ENCODE measurements at regions not wholly inside any gene's neighbourhood (a gene's known extent, or its start where the extent isn't known, plus 50 kb on each side); places are given as distances from the start of the nearest gene placed in this dataset.
"Not testable (repeated sequence)": the region's sequence is repeated elsewhere in the genome, so short reads cannot be mapped to it uniquely, and the experiment has no call there.

GRCh38 chr7:67301667-67302066 is 305.0 kb downstream of the TYW1 start:
- no peak for DNase-seq

DNA sequence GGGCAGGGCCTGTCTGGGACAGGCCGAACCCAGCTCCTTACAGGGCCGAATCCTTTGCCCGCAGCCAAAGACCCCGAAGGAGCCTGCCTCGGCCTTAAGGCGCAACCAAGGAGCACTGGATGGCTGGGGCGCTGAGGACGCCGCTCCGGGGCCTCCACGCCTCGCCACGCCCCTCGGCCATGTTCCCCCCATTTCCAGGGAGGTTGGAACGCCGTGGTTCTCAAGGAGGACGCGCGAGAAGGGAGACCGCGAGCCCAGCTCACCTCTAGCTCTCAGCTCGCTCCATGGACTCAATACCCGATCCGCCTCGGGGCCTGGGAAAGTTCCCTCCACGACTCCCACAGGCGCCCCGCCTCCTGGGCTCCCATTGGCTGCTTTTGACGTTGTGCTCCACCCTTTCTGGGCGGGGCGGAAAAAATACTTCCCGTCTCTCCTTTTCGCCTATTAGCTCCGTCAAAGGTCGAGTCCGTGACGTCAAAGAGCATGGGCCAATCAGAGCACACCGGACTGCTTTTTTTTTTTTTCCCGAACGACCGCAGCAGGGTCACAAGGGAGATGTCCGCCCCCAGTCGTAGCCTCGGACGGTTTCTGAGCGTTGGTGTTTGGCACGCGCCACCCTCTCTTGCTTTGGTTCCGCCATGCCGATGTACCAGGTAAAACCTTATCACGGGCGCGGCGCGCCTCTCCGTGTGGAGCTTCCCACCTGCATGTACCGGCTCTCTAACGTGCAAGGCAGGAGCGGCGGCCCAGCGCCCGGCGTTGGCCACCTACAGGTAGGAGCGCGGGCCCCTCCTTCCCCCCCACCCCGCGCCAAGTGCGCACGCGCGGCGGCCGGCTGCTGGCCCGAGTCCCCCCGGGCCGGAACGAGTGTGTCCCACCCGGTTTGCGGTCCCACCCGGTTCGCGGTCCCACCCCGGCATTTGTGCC is 305.7 kb downstream of the TYW1 start:
- peak; percentile 97 for DNase-seq

GRCh38 chr7:67304846-67305245 is 308.2 kb downstream of the TYW1 start:
- not testable (repeated sequence) for DNase-seq

DNA sequence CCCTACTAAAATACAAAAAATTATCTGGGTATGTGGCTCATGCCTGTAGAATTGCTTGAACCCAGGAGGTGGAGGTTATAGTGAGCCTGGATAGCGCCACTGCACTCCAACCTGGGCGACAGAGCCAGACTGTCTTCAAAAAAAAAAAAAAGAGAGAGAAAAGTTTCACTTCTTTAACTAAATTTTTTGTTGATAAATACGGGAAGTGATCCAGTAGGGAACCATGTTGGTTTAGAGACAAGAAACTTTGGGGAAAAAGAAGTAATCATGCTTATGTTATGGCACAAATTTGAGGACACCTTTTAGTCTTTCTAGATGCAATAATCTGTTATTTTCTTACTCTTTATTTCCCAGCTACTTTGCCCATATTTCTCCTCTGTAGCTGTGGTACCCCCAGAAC is 309.7 kb downstream of the TYW1 start:
- DNase-seq = no peak

- no peak for DNase-seq
These were observed 313.3 kb downstream of the TYW1 start for GRCh38 chr7:67309764-67310549.

- no peak for DNase-seq
These were observed 315.3 kb downstream of the TYW1 start for GRCh38 chr7:67311901-67312300.

GRCh38 chr7:67313213-67313612 is 316.6 kb downstream of the TYW1 start:
- no peak for DNase-seq

DNA sequence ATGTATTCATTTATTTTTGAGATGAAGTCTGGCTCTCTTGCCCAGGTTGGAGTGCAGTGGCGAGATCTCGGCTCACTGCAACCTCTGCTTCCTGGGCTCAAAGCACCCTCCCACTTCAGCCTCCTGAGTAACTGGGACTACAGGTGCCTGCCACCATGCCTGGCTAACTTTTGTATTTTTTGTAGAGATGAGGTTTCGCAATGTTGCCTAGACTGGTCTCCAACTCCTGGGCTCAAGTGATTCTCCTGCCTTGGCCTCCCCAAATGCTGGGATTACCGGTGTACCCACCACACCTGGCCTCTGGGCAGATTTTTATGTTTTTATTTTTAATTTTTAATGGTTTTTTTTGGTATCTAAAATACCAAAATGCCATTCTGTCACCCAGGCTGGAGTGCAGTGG is 320.3 kb downstream of the TYW1 start:
- not testable (repeated sequence) for DNase-seq

GRCh38 chr7:67328257-67328656 is 331.6 kb downstream of the TYW1 start:
- not testable (repeated sequence) for DNase-seq

- DNase-seq = not testable (repeated sequence)
These were observed 338.5 kb downstream of the TYW1 start for GRCh38 chr7:67335165-67335564.

DNA sequence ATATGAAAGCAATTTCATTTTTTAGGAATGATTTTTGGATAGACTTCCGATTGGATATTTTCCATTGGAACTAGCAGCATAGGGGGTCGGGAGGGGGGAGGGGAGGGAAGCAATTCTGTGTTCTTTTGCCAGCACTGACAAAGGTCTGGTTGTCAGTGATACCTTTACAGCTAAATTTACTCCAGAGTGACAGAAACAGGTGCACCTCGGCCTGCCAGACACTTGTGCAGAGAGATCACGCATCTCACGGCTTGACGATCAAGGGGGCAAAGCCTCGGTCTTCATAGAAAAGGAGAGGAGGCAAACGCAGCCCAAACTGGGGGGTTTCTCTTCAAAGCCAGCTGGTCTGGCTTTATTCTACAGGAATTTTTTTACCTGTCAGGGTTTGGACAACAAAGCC is 339.0 kb downstream of the TYW1 start:
- DNase-seq = not testable (repeated sequence)

- not testable (repeated sequence) for DNase-seq
These were observed 341.9 kb downstream of the TYW1 start for GRCh38 chr7:67338545-67338944.

- DNase-seq = no peak
These were observed 344.6 kb downstream of the TYW1 start for GRCh38 chr7:67341153-67341768.

GRCh38 chr7:67343114-67343513 is 346.5 kb downstream of the TYW1 start:
- no peak for DNase-seq

DNA sequence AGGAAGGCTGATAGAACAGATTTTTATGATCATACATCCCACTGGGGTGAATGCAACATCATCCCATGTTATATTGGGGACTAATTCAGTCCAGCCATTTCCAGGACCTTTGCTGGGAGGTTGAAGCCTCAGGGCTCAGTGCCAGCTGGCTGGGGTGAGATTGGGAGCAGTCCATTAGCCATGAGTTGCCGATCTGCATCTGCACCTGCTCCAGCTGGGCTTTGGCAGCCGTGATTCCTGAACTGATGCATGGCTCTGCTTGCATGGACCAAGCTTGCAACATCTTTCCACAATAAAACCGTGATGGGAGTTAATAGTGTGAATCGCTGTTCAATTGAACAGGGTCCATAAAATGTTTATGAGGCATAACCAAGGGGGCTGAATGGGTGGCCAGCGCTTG is 346.9 kb downstream of the TYW1 start:
- no peak for DNase-seq

DNA sequence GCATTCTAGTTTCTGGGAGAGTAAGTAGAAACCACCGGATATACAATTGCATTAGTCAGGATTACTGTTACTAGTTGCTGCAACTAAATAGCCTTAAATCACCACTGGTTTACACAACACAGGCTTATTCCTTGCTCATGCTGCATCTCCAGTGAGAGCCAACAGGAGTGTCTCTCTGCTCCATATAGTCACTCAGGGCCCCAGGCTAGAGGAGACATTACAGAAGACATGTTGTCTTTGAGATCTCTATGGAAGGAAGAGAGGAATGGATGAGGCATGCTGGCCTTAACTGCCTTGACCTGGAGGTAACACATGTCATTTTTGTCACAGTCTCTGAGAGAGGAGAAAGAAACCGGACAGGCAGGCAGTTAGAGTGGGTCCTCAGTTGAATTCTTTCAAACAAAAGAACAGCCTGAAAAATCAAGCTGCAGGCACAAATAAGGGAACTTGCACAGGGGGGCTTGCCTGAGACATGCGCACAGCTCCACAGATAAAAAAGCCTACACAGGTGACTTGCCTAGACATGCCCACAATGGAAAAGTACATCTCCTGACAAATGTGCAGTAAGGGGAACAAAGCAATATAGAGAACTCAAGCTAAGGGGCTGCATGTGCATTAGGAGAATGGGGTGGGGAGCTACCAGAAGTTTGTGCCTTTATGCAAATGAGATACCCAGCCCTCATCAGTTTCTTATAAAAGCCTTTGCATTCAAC is 348.0 kb downstream of the TYW1 start:
- DNase-seq = no peak

- DNase-seq = no peak
These were observed 349.5 kb downstream of the TYW1 start for GRCh38 chr7:67346126-67346525.

DNA sequence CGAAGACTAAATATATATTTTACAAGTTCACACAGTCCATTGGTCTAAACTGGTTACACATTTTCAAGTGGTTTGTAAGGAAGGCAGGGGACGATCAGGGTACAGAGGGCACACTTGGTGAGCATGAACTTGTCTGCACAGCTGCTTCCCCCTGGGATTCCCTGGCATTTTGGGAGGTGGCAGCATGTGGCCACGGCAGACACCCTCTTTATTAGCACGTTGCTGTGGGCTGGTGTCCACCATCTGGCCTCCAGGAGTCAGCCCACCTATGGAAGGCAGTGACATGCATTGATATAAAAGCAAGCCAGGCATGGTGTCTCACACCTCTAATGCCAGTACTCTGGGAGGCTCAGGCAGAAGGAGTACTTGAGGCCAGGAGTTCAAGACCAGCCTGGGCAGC is 350.2 kb downstream of the TYW1 start:
- DNase-seq = no peak

- no peak for DNase-seq
These were observed 351.5 kb downstream of the TYW1 start for GRCh38 chr7:67348171-67348570.

- DNase-seq = not testable (repeated sequence)
These were observed 361.0 kb downstream of the TYW1 start for GRCh38 chr7:67357653-67358052.

DNA sequence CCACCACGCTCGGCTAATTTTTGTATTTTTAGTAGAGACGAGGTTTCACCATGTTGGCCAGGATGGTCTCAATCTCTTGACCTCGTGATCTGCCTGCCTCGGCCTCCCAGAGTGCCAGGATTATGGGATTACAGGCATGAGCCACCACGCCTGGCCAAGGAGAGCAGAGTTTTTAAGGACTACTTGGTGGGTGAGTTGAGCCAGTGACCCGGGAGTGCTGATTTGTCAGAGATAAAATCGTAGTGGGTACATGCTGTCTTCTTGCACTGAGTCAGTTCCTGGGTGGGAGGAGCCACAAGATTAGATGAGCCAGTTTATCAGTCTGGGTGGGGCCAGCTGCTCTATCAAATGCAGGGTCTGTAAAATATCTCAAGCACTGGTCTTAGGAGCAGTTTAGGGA is 361.7 kb downstream of the TYW1 start:
- DNase-seq = not testable (repeated sequence)

DNA sequence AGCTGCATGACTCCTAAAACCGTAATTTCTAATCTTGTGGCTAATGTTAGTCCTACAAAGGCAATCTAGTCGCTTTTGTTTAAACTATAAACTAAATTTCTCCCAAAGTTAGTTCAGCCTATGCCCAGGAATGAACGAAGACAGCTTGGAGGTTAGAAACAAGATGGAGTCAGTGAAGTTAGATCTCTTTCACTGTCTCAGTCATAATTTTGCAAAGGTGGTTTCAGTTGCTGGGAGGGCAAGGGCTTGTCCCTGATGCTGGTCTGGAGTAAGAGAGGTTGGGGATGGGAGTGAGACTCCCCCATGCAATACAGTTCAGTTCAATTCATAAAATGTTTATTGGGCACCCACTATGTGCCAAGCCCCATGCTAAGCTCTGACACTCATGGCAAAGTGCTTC is 362.1 kb downstream of the TYW1 start:
- not testable (repeated sequence) for DNase-seq

GRCh38 chr7:67359900-67360299 is 363.3 kb downstream of the TYW1 start:
- DNase-seq = no peak
